Mucosa of gallbladder (tissue), 1 donor: ENCODE measurements at regions not wholly inside any gene's neighbourhood (a gene's known extent, or its start where the extent isn't known, plus 50 kb on each side); places are given as distances from the start of the nearest gene placed in this dataset.
"Not testable (repeated sequence)": the region's sequence is repeated elsewhere in the genome, so short reads cannot be mapped to it uniquely, and the experiment has no call there.

Experiments
- DNase-seq: peaks from one replicate; pipeline ENCODE4 v3.0.0-alpha.2; 2020; ENCODE audit warnings: low spot score
- donor health status: DM: no; HTN: no; CAD: no.

DNA sequence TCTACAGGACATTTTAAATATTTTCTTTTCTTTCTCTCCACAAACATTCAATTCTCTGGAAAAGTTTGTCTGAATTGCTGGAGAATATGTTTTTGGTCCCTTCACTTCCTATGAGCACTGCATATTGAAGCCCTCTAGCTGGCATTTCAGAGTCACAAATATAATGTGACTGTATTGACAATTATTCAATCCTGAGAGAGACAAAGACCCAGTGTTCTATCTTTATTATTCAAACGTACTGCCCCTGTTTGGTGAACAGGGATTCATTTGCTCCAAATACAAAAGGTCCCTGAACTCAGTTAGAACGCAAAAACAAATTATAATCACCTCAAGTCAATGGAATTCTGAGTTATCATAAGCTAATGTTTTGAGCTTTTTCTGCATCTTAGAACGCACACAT, 173.1 kb upstream of the CDIN1 start:
- no peak for DNase-seq

DNA sequence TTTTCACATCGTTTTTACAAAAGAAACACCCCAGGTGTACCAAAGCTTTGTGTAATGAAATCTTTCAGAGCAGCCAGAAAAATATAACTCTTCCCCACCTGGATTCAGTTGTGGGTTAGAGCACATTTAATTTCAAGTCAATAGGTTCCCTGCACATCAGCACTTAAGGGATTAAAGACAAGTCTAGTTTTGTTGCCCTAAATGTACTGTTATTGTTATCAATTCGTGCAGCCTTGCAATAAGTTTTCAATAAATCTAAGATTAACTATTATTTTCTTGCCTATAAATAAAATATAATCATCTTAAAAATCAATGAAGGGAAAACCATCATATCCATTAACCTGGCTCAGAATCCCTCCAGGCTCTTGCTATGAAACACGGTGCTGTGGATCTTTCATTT, 172.5 kb upstream of the CDIN1 start:
- no peak for DNase-seq

DNA sequence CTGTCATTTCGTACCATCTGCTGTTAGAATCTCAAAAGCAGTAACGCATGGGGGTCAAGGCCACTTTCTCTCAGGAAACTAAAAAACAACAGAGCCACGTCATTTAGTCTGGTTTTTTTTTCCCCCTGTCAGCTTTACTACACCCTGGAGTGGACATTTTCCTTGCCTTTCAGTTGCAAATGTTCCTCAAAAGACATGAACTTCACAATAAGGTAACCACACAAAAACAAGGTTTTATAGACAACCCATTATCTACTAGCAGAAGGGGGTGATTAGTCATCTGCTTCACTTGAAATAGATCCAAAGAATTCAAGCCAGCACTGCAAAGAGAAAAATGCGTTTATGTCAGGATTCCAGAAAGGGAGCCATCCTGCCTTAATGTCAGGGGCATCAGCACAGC, 171.8 kb upstream of the CDIN1 start:
- DNase-seq = no peak

DNA sequence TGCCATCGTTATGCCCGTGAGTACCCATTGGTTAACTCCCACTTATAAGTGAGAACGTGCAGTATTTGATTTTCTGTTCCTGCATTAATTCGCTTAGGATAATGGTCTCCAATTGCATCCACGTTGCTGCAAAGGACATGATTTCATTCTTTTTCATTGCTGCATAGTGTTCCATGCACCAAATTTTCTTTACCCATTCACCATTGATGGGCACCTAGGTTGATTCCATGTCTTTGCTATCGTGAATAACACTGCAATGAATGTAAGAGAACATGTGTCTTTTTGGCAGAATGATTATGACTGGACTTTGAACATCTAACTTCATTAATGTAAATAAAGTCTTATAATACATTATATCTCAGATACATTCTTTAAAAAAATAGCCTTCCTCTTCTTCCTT, 169.6 kb upstream of the CDIN1 start:
- no peak for DNase-seq

DNA sequence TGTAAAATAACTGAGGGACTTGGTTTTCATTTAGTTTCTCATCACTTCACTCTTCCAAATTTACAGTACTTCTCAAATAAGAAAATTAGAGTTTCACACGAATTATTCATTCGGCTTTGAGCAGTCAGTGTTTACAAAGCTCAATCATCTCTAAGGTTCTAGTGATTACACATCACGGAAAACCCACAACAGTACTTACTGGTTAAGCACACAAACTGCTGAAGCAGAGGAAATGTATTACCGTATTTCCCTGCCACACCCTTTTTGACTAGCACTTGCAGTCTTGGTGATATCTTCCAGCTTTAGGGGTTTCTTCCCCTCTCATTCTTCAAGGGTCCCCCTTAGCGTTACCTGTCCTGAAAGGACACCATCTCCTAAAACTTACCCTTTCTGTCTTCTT, 164.8 kb upstream of the CDIN1 start:
- no peak for DNase-seq

DNA sequence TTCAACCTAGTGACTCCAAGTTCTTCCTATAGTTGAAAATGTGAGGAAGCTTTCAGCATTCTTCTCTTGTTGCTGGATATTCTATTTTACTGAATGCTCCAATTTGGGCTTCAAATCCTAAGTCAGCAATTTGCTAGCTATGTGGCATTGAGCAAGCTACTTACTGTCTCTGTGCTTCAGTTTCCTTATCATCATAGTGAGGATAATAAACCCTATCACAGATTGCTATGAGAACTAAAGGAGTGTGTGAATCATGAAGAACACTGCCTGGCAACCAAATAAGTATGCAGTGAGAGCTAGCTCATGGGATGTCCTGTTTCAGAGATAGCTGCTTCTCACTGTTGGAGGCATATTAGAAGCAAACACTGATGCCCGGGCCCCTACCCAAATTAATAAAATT, 163.8 kb upstream of the CDIN1 start:
- no peak for DNase-seq

DNA sequence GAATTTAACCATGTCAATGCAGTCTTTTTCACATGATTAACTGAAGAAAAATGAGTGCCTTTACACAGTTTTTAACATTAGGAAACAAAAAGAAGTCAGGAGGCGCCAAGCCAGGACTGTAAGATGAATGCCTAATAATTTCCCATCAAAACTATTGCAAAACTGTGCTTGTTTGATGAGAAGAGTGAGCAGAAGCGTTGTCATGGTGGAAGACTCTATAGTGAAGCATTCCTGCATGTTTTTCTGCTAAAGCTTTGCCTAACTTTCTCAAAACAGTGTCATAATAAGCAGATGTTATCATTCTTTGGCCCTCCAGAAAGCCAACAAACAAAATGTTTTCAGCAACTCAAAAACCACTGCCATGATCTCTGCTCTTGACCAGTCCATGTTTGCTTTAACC, 156.8 kb upstream of the CDIN1 start:
- no peak for DNase-seq

DNA sequence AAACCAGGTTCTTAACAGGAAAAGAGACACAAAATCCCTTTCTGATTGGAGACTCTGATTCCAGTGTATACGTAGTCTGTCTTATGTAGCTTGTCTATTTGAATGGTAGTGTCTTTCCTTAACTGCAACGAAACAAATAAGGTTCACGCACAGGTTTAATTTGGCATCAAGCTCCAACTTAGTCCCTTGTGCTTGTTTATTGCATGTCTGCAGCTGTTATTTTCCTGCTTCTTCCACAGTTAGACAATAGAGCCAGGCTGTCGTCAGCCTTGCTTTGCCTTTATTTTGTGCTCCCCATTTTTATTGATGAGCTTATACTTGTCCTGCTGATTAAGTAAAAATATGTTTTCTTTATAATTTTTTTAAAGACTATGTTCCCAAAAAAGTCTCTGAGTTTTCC, 152.7 kb upstream of the CDIN1 start:
- no peak for DNase-seq

DNA sequence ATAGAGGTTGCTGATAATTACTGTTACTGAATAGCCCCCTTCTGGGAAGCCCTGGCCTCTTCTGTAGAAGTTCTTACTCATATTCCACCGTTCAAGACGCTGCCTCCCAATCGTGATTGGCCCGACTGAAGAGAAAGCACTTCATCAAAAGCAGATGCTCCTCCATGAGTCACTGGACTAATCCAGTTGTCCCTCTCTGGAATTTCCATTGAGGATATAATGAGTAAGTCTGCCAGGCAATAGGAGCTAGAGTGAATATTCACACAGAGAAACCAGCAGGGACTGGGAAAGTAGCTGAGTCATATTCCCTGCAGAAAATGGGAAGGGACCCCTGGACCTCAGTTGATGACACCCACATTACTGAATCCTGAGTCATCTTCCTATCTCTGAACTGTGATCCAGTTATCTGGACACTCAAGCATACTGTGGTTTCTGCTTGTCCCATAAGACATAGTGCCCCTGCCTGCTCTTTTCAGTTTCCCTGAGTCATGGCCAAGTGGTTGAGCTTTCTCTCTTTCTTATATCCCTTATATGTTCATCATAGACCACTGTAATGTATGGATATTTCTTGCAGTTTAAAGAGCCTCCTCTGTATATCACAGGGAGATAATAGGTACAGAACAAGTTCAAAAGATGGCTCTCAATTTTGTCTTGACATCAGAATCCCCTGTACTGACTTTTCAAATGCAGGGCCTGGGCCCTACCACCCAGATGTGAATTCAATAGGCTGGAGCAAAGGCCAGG, 151.2 kb upstream of the CDIN1 start:
- no peak for DNase-seq

DNA sequence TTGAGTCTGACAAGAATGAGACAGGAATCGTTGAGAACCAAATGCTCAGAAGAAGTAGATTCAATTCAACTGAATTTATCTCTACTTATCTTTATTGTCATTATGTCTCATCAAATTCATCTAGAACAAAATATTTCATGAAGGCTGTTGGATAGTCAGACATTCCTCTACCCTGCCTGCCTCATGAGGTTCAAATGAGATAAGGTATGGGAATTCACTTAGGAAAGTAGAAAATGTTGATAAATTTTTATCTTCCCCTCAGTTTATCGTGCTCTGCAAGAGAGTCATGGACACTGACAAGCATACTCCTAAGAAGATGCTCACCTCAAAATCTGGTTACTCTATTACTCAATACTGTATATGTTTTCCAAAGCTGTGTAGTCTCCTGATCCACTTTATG, 149.7 kb upstream of the CDIN1 start:
- DNase-seq = no peak

DNA sequence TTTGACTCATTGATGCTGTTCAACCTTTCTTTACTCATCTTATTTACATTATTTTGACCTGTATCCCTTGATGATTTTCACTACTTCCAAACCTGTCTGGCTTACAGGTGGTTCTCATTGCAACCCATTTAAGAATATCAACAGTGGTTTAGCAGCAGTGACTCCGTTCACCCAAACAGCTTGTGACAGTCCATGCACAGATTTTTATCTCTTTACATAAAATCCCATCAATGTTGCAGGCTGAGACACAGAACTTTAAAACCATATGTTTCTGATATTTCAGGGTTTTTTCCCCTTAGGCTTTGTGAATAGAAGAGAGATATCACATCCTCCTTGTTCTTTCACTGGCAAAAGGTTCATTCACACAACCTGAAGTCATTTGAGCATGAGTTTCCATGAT, 149.1 kb upstream of the CDIN1 start:
- no peak for DNase-seq

DNA sequence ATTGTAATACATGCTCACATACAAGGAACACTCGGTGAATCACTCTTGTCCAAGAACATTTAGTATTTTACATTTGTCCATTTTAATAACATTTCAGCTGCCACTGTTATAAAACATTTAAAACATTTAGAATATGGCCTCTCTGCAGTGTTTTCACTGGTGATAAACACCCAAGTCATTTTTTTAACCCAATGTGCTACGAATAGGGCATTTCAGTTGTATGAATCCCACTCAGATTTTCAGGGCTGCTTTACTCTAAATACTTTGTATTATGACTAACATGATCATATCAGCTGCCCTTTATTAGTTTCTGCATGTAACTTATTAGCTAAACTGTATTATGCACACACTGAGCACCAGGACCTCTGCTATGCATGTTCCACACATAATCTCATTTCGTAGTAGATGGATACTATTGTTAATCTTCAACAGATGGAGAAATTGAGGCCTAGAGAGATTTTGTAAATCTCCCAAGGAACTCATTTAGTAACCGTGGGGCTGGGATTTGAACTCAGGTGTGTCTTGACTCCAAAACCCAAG, 148.6 kb upstream of the CDIN1 start:
- no peak for DNase-seq

DNA sequence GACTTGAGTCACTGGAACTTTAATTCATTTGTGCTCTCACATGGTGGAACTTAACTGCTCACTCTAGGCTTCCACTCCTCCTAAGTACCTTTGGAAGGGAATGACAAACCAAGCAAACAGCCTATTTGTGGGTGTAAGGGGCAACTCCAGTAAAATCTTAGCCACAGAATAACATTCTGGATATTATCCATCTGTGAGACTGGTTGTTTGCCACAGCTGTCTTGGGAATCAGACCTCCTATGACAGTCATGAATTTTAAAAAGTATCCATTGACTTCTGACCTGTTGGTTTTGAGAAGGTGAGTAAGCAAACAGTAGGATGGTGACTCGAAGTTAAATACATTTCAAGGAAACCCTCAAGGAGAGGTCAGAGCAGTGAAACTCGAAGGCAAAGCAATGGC, 147.3 kb upstream of the CDIN1 start:
- DNase-seq = no peak

DNA sequence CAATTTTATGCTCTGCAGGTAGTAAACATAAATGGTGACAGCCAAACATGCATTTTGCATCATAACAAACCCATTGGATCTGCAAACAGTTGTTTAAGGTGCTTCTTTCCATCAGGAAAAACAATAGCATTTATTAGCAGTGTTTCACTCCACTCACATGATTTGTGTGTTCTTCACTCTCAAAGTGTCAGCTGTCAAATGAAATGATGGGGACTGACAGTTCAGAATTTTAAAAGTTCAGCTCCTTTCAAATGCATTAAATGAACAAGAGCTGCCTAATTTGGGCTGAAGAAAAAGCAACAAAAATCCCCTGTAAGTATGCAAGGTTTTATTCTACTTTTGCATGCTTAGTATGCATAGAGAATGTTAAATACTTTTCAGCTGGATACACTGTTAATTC, 145.2 kb upstream of the CDIN1 start:
- DNase-seq = no peak

DNA sequence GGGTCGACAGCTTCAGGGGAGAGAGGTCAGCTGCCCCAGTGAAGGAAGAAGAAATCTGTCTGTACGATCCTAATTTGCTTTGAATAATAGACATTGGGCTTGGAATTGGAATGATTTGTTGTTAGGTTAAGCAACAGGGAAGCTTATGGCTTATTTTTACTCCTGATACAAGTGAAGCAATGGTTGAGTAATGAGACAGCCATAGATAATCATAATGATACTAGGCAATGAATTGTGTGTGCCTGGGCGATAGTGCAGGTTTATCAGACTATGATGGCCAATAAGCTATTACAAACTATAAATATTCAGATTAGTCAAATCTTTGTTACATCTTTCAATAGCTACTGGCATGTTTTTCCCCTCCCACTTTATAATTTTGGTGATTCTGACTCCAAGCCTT, 140.9 kb upstream of the CDIN1 start:
- DNase-seq = no peak

DNA sequence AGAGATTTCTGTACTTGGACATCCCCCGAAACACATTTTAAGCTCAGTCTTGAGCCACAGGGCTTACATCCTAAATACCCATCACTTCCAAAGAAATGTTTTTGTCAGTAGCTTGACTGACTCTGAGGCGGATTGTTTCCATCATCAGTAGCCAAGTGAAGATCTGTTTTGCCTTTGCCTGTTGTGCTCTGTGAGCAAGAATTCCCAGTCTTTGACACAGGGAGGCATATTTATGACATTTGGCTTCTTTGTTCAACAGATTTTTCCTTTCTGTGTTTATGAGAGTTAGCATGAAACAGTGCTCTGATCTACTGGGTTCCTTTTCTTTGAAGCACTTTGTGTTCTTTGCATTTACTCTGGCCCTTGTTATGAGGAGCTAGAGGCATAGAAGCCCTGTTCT, 132.1 kb upstream of the CDIN1 start:
- no peak for DNase-seq

DNA sequence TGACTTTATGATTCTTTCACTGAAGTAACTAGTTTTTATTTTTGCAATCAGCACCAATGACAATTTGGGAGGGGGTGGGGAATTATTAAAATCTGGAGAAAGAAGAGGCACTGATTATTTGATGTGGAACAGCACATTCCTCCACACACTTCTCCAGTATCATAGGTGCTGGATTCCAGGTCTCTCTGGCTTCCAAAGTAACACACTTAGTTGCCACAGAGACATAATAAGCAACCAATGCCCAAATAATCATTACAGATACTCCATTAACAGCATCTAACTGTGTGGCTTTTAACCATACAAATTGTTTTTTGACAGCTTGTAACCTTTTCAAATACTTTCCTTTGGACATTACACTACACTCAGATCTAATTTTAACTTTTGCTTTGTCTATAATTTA, 131.0 kb upstream of the CDIN1 start:
- no peak for DNase-seq

DNA sequence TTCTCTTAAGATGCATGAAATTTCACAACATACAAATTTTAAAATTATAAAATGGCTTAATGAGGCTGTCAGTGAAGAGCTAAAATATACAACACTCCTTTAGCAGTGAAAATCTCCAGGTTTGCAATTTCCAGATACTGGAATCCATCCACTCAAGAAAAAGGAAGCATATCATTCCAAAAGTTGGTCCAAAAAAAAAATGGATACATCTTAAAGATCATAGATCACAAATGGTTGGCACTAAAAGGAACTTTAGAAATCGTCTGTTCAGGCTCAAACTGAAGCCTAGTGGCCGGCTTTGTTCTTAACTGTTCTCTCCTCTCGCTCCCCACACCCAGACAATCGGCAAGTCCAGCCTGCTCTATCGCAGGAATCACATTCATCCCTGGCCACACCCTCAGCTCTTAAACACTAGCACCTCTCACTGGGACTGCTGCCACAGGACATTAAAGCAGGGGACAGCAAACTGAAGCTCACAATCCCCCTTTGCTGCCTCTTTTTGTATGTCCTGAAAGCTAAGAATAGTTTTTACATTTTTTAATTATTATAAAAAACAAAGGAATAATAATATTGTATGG, 130.3 kb upstream of the CDIN1 start:
- DNase-seq = no peak

DNA sequence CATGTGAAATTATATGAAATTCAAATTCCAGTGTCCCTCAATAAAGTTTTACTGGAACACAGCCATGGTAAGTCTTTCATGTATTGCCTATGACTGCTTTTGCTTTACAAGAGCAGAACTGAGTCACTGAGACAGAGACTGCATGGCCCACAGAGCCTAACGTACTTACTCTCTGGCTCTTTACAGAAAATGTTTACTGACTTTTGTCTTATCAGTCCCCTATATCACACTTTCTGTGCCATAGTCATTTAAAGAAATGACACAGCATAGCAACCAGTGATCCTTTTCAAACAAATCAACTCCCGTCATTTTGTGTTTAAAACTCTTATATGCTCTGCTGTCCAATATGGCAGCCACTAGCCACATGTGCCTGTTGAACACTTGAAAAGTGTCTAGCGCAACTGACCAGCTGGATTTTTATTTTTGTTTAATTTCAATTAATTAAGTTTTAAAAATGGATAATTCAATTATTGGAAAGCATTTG, 129.7 kb upstream of the CDIN1 start:
- DNase-seq = no peak

DNA sequence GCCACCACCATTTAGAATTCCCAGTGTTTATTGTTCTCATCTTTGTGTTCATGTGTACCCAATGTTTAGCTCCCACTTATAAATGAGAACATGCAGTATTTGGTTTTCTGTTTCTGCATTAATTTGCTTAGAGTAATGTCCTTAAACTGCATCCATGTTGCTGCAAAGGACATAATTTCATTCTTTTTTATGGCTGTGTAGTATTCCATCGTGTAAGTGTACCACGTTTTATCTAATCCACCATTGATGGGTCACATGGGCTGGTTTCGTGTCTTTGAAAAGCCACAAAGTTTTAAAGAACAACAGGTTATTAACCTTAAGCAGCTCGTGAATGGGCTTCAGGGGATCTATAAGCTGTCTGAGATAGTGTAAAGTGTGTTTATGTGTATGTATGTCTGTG, 125.2 kb upstream of the CDIN1 start:
- not testable (repeated sequence) for DNase-seq

DNA sequence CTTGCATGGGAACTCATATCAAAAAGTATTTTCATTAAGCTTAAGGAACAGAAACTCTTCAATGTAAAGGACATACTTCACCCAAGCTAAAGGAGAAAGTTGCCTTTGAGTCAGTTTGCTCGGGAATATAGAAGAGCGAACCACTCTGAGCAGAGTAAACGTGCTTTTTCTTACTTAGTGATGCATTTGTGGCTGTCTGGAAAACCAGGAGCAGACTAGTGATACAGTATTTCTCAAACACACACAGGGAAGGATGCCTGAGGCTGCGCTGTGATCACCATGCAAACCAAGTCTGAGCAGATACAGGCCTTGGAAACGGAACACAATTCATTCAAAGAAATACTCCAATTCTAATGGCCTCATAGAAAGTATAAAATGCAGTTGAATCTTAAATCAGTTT, 121.0 kb upstream of the CDIN1 start:
- DNase-seq = no peak

DNA sequence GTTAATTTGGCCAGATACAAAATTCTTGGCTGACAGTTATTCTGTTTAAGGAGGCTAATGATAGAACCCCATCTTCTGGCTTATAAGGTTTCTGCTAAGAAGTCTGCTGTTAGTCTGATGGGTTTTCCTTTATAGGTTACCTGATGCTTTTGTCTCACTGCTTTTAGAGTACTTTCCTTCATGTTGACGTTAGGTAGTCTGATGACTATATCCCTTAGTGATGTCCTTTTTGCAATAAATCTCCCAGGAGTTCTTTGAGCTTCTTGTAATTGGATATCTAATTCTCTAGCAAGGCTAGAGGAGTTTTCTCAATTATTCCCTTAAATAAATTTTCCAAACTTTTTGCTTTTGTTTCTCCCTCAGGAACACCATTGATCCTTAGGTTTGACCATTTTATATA, 114.1 kb upstream of the CDIN1 start:
- DNase-seq = no peak

DNA sequence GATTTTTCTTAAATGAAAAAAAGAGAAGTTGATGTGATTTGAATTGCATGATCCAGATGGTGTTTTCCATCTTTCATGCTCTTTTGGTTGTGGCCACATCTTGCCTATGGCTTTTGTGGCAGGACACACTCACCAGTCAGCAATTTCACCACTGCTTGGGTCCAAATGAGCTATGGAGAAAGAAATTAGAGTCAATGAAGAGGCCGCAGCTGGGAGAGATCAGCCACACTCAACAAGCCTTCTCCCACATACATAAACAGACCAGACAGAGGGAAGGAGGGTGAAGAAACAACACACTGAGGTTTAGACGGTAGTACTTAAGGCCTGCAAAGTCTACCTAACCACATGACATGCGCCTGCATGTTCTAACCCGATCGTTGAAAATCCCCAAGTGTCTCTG, 110.7 kb upstream of the CDIN1 start:
- DNase-seq = no peak
